GM18909 (cell line): ENCODE measurements at regions not wholly inside any gene's neighbourhood (a gene's known extent, or its start where the extent isn't known, plus 50 kb on each side); places are given as distances from the start of the nearest gene placed in this dataset.
"Not testable (repeated sequence)": the region's sequence is repeated elsewhere in the genome, so short reads cannot be mapped to it uniquely, and the experiment has no call there.

ENCODE experiments used
- ATAC-seq: cut with Tn5 transposase; IDR thresholded peaks from one replicate; pipeline ENCODE4 v1.9.1; 2021; ENCODE audit warnings: mild to moderate bottlenecking; ENCODE audit not compliant: unreplicated experiment, poor library complexity

DNA sequence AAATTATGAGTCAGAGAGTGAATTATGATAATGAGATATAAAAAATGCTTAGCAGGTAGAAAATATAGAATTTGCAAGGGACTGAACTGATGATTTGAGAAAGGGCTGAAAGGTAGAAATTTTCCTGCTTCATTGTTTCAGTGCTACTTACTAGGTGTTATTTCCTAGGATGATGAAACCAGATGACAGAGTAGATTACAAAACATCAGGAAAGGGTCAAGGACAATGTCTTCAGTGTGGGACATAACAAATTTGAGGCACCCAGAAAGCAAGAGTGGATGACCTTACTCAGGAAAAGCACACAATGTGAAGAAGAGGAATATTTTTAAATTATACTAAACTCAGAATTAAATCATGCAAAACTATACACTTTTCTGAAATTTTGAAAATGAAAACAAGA, 102.1 kb downstream of the SHCBP1 start:
- no peak for ATAC-seq

DNA sequence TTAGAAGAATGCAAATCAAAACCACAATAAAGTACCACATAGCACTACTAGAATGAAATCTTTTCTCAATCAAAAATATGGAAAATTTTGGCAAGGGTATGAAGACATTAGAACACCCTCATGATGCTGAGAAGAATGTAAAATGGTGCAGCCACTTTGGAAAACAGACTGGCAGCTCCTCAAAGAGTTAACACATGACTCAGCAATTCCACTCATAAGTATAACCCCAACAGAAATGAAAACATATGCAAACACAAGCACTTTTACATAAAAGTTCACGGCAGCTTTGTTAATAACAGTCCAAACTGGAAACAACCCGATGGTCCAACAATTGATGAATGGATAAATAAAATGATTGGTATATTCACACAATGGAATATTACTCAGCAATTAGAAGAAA, 124.5 kb downstream of the SHCBP1 start:
- ATAC-seq: no peak

DNA sequence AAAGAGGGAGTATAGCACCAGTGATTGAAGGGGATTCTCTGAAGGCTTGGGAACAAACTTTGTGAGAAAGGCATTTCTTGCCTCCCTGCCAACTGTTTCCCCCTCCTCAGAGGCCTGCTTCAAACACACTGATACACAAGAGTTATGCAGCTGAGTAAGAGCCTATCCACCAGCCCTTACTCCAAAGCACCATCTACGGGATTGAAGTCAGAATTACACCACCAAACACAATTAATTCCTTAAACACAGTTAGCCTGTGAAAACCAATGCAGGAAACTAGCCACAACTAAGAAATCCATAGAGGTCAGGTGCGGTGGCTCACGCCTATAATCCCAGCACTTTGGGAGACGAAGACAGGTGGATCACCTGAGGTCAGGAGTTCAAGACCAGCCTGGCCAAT, 138.3 kb downstream of the SHCBP1 start:
- ATAC-seq: no peak

DNA sequence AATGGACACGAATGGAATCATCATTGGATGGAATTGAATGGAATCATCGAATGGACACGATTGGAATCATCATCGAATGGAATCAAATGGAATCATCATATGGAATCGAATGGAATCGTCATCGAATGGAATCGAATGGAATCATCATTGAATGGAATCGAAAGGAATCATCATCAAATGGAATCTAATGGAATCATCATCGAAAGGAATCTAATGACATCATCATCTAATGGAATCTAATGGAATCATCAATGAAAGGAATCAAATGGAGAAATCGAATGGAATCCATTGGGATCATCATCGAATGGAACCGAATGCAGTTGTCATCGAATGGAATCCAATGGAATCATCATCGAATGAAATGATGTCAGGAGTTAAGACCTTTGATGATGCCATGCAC, 154.9 kb downstream of the SHCBP1 start:
- ATAC-seq: no peak

DNA sequence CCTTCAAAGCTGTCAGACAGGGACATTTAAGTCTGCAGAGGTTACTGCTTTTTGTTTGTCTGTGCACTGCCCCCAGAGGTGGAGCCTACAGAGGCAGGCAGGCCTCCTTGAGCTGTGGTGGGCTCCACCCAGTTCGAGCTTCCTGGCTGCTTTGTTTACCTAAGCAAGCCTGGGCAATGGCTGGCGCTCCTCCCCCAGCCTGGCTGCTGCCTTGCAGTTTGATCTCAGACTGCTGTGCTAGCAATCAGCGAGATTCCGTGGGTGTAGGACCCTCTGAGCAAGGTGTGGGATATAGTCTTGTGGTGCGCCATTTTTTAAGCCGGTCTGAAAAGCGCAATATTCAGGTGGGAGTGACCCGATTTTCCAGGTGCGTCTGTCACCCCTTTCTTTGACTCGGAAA, 166.4 kb downstream of the SHCBP1 start:
- not testable (repeated sequence) for ATAC-seq

DNA sequence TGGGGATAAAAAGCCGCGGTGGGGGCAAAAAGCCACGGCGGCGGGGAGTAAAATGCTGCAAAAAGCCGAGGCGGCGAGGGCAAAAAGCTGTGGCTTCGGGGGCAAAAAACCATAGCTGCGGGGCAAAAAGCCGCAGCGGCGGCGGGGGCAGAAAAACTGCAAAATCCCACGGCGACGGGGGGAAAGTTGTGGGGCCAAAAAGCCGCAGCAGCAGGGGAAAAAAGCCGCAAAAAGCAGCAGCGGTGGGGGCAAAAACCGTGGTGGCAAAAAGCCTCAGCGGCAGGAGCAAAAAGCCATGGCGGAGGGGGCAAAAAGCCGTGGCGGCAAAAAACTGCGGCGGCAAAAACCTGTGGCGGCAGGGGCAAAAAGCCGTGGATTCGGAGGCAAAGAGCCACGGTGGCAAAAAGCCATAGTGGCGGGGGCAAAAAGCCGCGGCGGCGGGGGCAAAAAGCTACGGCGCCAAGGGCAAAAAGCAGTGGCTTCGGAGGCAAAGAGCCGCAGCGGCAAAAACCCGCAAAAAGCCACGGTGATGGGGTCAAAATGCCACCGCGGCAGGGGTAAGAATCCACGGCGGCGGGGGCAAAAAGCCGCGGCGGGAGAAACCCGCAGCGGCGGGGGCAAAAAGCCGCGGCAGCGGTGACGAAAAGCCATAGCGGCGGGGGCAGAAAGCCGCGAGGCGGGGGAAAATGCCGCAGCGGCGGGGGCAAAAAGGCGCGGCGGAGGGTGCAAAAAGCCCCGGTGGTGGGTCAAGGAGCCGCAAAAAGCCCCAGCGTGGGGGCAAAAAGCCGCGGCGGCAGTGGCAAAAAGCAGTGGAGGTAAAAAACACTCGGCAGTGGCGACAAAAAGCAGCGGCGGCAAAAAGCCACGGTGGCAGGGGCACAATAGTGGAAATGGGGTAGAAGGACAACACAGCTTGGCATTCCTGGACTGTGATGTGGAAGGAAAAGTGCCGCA, 192.8 kb downstream of the SHCBP1 start:
- ATAC-seq: no peak

DNA sequence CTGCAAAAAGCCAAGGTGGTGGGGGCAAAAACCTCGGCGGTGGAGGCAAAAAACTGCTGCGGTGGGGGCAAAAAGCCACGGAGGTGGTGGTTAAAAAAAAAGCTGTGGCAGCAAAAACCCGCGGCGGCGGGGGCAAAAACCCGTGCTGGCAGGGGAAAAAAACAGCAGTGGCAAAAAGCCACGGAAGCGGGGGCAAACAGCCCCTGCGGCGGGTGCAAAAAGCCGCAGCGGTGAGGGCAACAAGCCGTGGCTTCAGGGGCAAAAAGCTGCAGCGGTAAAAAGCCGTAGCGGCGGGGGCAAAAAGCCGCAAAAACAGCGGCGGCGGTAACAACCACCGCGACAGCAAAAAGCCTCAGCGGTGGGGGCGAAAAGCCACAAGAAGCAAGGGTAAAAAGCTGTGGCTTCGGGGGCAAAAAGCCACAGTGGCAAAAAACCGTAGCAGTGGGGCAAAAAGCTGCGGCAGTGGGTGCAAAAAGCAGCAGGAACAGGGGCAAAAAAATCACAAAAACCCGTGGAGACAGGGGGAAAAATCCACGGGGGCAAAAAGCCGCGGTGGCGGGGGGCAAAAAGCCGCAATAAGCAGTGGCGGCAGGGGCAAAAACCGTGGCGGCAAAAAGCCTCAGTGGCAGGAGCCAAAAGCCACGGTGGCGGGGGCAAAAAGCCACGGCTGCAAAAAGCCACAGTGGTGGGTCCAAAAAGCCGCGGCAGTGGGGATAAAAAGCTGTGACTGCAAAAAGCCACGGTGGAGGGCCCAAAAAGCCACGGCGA, 193.7 kb downstream of the SHCBP1 start:
- ATAC-seq: no peak

DNA sequence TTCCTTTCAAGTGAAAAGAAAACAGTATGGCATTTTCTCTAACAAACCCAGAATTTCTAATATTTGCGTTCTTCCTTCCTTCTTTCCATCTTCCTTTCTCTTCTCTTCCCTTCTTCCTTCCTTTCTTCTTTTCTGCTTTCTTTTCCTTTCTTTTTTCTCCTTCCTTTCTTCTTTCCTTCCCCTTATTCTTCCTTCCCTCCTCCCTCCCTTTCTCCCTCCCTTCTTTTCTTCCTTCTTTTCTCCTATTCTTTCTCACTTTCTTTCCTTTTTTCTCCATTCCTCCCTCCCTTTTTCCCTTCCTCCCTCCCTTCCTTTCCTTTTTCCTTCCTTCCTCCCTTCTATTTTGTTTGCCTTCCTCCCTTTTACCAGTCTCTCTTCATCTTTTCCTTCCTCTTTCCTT, 194.8 kb downstream of the SHCBP1 start:
- no peak for ATAC-seq

DNA sequence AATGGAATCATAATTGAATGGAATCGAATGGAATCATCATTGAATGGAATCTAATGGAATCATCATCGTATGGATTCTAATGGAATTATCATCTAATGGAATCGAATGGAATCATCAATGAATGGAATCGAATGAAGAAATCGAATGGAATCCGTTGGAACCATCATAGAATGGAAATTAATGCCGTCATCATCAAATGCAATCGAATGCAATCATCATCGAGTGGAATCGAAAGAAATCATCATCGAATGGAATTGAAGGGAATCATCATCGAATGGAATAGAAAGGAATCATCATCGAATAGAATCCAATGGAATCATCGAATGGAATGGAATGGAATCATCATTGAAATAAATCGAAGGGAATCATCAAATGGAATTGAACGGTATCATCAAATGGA, 217.2 kb downstream of the SHCBP1 start:
- ATAC-seq: no peak

DNA sequence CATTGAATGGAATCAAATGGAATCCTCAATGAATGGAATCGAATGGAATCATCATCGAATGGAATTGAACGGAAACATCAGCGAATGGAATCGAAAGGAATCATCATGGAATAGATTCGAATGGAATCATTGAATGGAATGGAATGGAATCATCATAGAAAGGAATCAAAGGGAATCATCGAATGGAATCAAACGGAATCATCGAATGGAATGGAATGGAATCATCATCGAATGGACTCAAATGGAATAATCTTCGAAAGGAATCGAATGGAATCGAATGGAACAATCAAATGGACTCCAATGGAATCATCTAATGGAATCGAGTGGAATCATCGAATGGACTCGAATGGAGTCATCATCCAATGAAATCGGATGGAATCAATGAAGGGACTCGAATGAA, 222.6 kb downstream of the SHCBP1 start:
- not testable (repeated sequence) for ATAC-seq

DNA sequence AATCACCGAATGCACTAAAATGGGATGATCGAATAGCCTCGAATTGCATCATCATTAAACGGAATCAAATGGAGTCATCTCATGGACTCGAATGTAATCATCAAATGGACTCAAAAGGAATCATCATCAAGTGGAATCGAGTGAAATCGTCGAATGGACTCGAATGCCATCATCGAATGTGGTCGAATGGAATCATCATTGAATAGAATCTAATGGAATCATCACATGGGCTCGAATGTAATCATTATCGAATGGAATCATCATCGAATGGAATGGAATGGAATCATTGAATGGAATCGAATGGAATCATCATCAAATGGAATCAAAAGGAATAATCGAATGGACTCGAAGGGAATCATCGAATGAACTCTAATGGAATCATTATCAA, 224.3 kb downstream of the SHCBP1 start:
- ATAC-seq: not testable (repeated sequence)

DNA sequence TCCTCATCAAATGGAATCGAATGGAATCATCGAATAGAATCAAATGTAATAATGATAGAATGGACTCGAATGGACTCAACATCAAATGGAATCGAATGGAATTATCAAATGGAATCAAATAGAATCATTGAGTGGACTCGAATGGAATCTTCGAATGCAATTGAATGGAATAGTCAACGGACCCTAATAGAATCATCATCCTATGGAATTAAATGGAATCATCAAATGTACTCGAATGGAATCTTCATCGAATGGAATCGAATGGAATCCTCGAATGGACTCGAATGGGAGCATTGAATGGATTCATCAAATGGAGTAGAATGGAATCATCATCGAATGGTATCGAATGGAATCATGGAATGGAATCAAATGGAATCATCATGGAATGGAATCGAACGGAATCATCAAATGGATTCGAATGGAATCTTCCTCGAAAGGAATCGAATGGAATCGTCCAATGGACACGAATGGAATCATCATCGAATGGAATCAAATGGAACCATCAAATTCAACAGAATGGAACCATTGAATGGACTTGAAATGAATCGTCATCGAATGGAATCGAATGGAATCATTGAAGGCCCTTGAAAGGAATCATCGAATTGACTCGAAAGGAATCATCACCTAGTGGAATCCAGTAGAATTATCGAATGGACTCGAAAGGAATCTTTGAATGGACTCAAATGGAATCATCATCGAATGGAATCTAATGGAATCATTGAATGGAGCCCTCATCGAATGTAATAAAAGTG, 224.9 kb downstream of the SHCBP1 start:
- not testable (repeated sequence) for ATAC-seq

DNA sequence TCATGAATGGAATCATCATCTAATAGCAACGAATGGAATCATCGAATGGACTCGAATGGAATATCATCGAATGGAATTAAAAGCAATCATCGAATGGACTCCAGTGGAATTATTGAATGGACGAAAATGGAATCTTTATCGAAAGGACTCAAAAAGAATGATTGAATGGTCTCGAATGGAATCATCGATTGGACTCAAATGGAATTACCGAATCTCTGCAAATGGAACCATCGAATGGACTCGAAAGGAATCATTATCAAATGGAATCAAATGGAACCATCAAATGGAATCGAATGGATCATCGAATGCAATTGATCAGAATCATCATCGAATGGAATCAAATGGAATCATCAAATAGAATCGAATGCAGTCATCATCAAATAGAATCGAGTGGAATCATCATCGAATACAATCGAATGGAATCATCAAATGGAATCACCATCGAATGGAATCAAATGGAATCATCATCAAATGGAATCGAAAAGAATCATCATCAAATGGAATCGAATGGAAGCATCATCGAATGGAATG, 225.7 kb downstream of the SHCBP1 start:
- not testable (repeated sequence) for ATAC-seq

DNA sequence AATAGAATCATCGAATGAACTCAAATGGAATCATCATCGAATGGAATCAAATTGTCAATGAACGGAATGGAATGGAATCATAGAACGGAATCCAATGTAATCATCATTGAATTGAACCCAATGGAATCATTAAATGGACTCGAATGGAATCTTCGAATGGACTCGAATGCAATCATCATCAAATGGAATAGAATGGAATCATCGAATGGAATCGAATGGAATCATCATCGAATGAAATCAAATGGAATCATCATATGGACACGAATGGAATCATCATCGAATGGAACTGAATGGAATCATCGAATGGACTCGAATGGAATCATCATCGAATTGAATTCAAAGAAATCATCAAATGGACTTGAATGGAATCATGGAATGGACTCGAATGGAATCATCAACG, 226.2 kb downstream of the SHCBP1 start:
- ATAC-seq: not testable (repeated sequence)

DNA sequence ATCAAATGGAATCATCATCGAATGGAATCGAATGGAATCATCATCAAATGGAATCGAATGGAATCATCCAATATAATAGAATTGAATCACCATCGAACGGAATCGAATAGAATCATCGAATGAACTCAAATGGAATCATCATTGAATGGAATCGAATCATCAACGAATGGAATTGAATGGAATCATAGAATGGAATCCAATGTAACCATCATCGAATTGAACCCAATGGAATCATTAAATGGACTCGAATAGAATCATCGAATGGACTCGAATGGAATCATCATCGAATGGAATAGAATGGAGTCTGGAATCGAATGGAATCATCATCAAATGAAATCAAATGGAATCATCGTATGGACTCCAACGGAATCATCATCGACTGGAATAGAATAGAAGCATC, 227.0 kb downstream of the SHCBP1 start:
- not testable (repeated sequence) for ATAC-seq

DNA sequence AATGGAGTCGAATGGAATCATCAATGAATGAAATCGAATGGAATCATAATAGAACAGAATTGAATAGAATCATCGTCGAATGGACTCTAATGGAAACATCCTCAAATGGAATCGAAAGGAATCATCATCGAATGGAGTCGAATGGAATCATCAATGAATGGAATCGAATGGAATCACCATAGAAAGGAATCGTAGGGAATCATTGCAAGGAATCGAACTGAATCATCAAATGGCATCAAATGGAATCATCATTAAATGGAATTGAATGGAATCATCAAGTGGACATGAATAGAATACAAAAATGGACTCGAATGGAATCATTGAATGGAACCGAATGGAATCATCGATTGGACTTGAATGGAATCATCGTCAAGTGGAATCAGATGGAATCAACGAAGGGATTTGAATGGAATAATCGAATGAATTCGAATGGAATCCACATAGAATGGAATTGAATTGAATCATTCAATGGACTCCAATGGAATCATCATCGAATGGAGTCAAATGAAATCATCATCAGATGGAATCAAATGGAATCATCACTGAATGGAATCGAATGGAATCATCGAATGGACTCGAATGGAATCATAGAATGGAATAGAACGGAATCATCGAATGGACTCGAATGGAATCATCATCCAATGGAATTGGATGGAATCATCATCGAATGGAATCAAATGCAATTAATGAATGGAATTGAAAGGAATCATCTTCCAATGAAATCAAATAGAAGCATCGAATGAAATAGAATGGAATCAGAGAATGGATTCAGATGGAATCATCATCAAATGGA, 228.1 kb downstream of the SHCBP1 start:
- not testable (repeated sequence) for ATAC-seq

DNA sequence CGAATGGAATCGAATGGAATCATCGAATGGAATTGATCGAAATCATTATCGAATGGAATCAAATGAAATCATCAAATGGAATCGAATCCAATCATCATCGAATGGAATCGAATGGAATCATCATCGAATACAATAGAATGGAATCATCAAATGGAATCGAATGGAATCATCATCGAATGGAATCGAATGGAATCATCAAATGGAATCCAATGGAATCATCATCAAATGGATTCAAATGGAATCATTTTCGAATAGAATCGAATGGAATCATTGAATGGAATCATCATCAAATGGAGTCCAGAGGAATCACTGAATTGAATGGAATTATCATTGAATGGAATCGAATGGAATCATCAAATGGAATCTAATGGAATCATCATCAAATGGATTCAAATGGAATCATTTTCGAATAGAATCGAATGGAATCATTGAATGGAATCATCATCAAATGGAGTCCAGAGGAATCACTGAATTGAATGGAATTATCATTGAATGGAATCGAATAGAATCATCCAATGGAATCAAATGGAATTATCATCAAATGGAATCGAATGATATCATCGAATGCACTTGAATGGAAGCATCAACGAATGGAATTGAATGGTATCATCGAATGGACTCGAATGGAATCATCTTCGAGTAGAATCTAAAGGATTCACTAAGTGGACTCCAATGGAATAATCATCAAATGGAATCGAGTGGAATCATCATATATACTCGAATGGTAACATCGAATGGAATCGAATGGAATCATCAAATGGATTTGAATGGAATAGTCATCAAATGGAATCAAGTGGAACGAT, 230.3 kb downstream of the SHCBP1 start:
- ATAC-seq: not testable (repeated sequence)

DNA sequence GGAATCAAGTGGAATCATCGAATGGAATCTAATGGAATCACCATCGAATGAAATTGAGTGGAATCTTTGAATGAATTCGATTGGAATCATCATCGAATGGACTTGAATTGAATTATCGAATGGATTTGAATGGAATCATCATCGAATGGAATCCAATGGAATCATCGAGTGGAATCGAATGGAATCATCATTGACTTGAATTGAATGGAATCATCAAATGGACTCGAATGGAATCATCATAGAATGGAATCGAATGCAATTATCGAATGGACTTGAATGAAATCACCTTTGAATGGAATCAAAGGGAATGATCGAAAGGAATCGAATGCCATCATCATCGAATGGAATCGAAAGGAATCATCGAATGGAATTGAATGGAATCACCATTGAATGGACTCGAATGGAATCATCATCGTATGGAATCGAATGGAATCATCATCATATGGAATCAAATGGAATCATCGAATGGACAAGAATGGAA, 231.6 kb downstream of the SHCBP1 start:
- ATAC-seq: not testable (repeated sequence)
